GM20000 (cell line): ENCODE measurements at regions not wholly inside any gene's neighbourhood (a gene's known extent, or its start where the extent isn't known, plus 50 kb on each side); places are given as distances from the start of the nearest gene placed in this dataset.
"Not testable (repeated sequence)": the region's sequence is repeated elsewhere in the genome, so short reads cannot be mapped to it uniquely, and the experiment has no call there.

Source experiments
- DNase-seq: peaks from one replicate; pipeline ENCODE4 v3.0.0; 2012; ENCODE audit warnings: low spot score
- CTCF ChIP-seq: IDR thresholded peaks from 2 replicates; pipeline ENCODE4 v1.5.1; 2012; ENCODE audit warnings: mild to moderate bottlenecking, control low read depth; ENCODE audit errors: extremely low read depth, missing control alignments

- no peak for DNase-seq
- no peak for TF ChIP-seq CTCF
Observed at GRCh38 chr7:29629507-29629906, 65.9 kb downstream of the PRR15 start.

GRCh38 chr7:29635067-29636008, 71.7 kb downstream of the PRR15 start:
- TF ChIP-seq CTCF: peak; percentile 7
- not testable (repeated sequence) for DNase-seq

GRCh38 chr7:29636009-29636351, 72.3 kb downstream of the PRR15 start:
- TF ChIP-seq CTCF: no peak
- DNase-seq: no peak

- TF ChIP-seq CTCF: no peak
- no peak for DNase-seq
Observed at GRCh38 chr7:29637374-29637773, 73.7 kb downstream of the PRR15 start.

GRCh38 chr7:29638841-29639240, 75.2 kb downstream of the PRR15 start:
- not testable (repeated sequence) for DNase-seq

GRCh38 chr7:29639386-29639785, 75.8 kb downstream of the PRR15 start:
- no peak for TF ChIP-seq CTCF
- no peak for DNase-seq

GRCh38 chr7:29639886-29640595, 76.4 kb downstream of the PRR15 start:
- TF ChIP-seq CTCF: no peak
- DNase-seq: no peak
